Prostate gland (tissue), 2 donors: ENCODE measurements at regions not wholly inside any gene's neighbourhood (a gene's known extent, or its start where the extent isn't known, plus 50 kb on each side); places are given as distances from the start of the nearest gene placed in this dataset.

Source experiments
- DNase-seq: peaks from one replicate; pipeline ENCODE4 v3.0.0-alpha.2; 2019; ENCODE audit warnings: low spot score
- H3K27ac ChIP-seq, 2 donors: fragments of 200-600 bp; sonication (generic); 2 replicates each; pipeline ENCODE4 v1.5.1; 2017 to 2019
- H3K27me3 ChIP-seq: fragments of 200-600 bp; sonication (generic); replicated peaks from 2 replicates; pipeline ENCODE4 v1.5.1; 2019; ENCODE audit not compliant: insufficient read depth
- H3K36me3 ChIP-seq, 2 donors: fragments of 200-600 bp; sonication (generic); 1 replicate in 1 of 2; 2 replicates in 1 of 2; pipeline versions ENCODE4 v1.5.1 to v1.8.1; 2017 to 2019
- H3K4me1 ChIP-seq: fragments of 200-600 bp; sonication (generic); replicated peaks from 2 replicates; pipeline ENCODE4 v1.5.1; 2019
- H3K4me3 ChIP-seq, 2 donors: fragments of 200-600 bp; sonication (generic); 2 replicates each; pipeline ENCODE4 v1.5.1; 2017 to 2019
- H3K9me3 ChIP-seq: fragments of 200-600 bp; sonication (generic); 2 replicates; pipeline ENCODE4 v1.5.1; 2017
- POLR2A ChIP-seq: fragments of 450-650 bp; IDR thresholded peaks from one replicate; pipeline ENCODE4 v1.6.1; 2016; ENCODE audit warnings: antibody characterized with exemption, mild to moderate bottlenecking
- POLR2AphosphoS5 ChIP-seq: sonication (generic); formaldehyde crosslinking; IDR thresholded peaks from one replicate; pipeline ENCODE4 v1.6.1; 2017; ENCODE audit warnings: antibody characterized with exemption
- WGBS: methylation state at CpG from one replicate; pipeline ENCODE4 v1.1.5; 2018; 5-methylcytosine and 5-hydroxymethylcytosine counted together
- intact Hi-C: fragments of 100-400 bp; cut with DNase I; formaldehyde crosslinking; loops from one replicate; pipeline ENCODE4 v1.14.2; 2022
- TF ChIP-seq, protein P1 (sequence below), 4 experiments: fragments of 200-600 bp in 2 of 4; fragments of 450-650 bp in 2 of 4; sonication (generic) in 2 of 4; IDR thresholded peaks; 1 replicate in 3 of 4; 2 replicates in 1 of 4; pipeline ENCODE4 v1.5.1; 2016 to 2019; ENCODE audit warnings: antibody characterized with exemption in 4 of 4, mild to moderate bottlenecking in 2 of 4, moderate library complexity in 2 of 4

DNA sequence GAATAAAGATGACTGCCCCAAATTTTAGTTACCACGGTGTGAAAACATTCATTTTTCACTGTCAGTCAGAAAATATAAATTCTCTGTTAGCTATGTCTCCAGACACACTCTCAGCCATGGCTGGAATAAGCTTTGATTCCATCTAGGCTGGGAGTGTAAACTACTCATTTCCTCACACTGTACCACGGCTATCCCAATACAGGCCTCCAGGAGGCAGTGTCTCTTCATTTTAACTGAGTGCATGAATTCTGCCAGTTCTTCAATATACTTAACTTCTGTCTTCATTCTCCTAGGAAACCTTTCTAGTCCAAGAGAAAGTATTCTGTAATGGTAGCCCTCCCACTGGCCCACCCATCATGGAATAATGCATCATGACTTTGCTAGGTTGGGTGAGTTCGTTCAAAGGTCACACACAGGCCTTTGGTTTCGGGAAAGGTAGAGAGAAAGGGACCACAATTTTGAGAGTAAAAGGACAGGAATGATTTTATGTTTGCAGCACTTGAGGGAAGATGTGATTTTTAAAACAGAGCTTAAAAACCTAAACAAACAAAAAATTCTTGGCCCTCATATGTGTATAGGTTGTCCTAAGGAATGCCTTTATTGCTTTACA lies 381.1 kb downstream of the SEC23A start:
- H3K9me3 ChIP-seq: no peaks in the 10 kb centered on the region
- H3K36me3 ChIP-seq: no peaks in the 10 kb centered on the region
- peak overlapping the region in 1 of 2 donors; percentile 21 for H3K27ac ChIP-seq
- TF ChIP-seq, protein P1, sequence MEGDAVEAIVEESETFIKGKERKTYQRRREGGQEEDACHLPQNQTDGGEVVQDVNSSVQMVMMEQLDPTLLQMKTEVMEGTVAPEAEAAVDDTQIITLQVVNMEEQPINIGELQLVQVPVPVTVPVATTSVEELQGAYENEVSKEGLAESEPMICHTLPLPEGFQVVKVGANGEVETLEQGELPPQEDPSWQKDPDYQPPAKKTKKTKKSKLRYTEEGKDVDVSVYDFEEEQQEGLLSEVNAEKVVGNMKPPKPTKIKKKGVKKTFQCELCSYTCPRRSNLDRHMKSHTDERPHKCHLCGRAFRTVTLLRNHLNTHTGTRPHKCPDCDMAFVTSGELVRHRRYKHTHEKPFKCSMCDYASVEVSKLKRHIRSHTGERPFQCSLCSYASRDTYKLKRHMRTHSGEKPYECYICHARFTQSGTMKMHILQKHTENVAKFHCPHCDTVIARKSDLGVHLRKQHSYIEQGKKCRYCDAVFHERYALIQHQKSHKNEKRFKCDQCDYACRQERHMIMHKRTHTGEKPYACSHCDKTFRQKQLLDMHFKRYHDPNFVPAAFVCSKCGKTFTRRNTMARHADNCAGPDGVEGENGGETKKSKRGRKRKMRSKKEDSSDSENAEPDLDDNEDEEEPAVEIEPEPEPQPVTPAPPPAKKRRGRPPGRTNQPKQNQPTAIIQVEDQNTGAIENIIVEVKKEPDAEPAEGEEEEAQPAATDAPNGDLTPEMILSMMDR (IDR thresholded peaks at IDR 0.05): peak in 3 of 4 experiments; percentile 55 to 80 (median 66)
- TF ChIP-seq POLR2A (no peak), POLR2AphosphoS5 (peak; percentile 15)
- H3K4me1 ChIP-seq: no peaks in the 10 kb centered on the region
- no peak overlapping the region for H3K4me3 ChIP-seq
- 53% methylated on average over 4 of the region's 4 CpGs for WGBS
- no peaks in the 10 kb centered on the region for H3K27me3 ChIP-seq
- DNase-seq: peak; percentile 48
- intact Hi-C loops: loop anchor here (2.0 to 5.0 kb wide), 2 partner anchors 145 to 295 kb away; no protein-coding TSS in a partner anchor

DNA sequence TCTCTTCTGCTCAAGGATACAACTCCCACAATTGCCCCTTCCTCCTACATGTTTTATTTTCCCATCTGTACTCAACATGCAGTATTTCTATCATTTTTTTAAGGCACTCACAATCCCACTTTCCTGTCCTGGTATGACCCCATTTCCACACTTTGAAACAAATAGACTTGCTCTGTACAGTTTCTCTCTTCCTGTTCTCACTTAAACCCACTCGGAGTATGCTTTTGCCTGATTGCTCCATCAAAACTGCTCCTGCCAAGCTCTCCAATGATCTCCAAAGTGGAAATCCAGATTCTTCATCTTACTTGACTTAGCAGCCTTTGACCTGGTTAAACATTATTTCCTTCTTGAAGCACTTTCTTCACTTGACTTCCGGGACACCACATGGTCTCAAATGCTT lies 384.5 kb downstream of the SEC23A start:
- no peaks in the 10 kb centered on the region for H3K27me3 ChIP-seq
- H3K4me3 ChIP-seq: no peak overlapping the region
- intact Hi-C loops: no loop called here
- no peaks in the 10 kb centered on the region for H3K4me1 ChIP-seq
- WGBS: 84% methylated on average over 2 of the region's 2 CpGs
- no peaks in the 10 kb centered on the region for H3K9me3 ChIP-seq
- DNase-seq: no peak
- H3K27ac ChIP-seq: no peak overlapping the region
- TF ChIP-seq, protein P1 (IDR thresholded peaks at IDR 0.05): no peak
- TF ChIP-seq POLR2AphosphoS5: no peak
- no peaks in the 10 kb centered on the region for H3K36me3 ChIP-seq

DNA sequence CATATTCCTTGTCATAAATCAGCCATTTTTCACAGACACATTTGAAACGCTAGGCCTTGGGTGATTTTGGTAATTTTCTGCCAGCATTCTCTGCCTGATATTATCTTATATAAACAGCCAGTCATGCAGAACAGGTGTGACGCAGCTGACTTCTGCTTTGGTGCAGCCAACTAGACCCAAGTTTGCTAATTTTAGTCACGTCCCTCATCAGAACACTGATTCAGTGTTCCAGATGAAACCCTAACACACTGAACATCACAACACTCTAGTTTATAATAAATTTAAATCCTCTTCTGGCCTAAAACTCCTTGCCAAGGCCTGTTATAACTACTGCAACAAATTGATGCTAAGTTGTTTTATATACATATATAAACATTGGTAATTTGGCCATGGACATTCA lies 386.1 kb downstream of the SEC23A start:
- Histone ChIP-seq H3K27ac (no peak overlapping the region), H3K4me3 (no peak overlapping the region), H3K9me3 (no peaks in the 10 kb centered on the region), H3K27me3 (no peaks in the 10 kb centered on the region), H3K4me1 (no peaks in the 10 kb centered on the region), H3K36me3 (no peaks in the 10 kb centered on the region)
- WGBS: 9% methylated on average over 3 of the region's 3 CpGs
- intact Hi-C loops: no loop called here
- DNase-seq: no peak
- peak; percentile 38 for TF ChIP-seq POLR2AphosphoS5
- TF ChIP-seq, protein P1 (IDR thresholded peaks at IDR 0.05): no peak

DNA sequence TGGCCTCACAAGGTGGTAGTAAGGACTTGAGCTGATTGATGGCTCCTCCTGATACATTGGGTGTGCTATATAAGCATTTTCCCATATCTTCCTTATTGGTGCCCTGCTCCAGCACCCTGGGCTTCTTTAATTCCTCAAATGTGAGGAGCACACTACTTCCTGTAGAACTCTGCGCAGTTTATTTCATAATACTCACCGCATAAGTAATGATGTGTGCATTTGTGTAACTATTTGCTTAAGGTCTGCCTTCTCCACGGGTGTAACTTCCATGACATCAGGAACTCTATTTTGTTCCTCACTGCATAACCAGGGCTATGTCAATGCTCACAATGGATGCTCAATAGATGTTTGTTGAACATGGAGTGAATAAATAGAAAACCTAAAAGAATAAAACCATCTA lies 392.2 kb downstream of the SEC23A start:
- Histone ChIP-seq H3K27ac (no peak overlapping the region), H3K9me3 (no peaks in the 10 kb centered on the region), H3K36me3 (no peaks in the 10 kb centered on the region), H3K4me3 (no peak overlapping the region), H3K27me3 (no peaks in the 10 kb centered on the region), H3K4me1 (no peaks in the 10 kb centered on the region)
- WGBS: 60% methylated on average over 3 of the region's 3 CpGs
- DNase-seq: no peak
- intact Hi-C loops: no loop called here
- TF ChIP-seq POLR2A (no peak), POLR2AphosphoS5 (no peak)
- TF ChIP-seq, protein P1 (IDR thresholded peaks at IDR 0.05): no peak

DNA sequence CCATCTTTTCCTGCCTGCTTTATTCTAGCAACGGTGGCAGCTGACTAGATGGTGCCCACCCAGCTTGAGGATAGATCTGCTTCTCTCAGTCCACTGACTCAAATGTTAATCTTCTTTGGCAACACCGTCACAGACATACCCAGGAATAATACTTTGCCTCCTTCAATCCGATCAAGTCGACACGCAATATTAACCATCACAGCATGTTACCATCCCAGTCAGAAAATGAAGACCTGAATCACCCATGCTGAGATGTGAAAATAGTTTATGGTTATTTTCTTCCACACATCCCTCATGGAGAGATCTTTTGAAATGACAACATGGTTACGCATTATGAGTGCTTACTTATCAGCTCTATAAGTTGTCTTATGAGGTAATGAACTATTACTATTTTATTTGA lies 392.8 kb downstream of the SEC23A start:
- TF ChIP-seq POLR2AphosphoS5 (no peak), POLR2A (no peak)
- TF ChIP-seq, protein P1 (IDR thresholded peaks at IDR 0.05): no peak
- no peak for DNase-seq
- Histone ChIP-seq H3K27ac (no peak overlapping the region), H3K27me3 (no peaks in the 10 kb centered on the region), H3K4me1 (no peaks in the 10 kb centered on the region), H3K4me3 (no peak overlapping the region), H3K36me3 (no peaks in the 10 kb centered on the region), H3K9me3 (no peaks in the 10 kb centered on the region)
- WGBS: 96% methylated on average over 6 of the region's 6 CpGs
- intact Hi-C loops: no loop called here
